ENCODE measurements at regions not wholly inside any gene's neighbourhood (a gene's known extent, or its start where the extent isn't known, plus 50 kb on each side); places are given as distances from the start of the nearest gene placed in this dataset.

- TF ChIP-seq, protein P1, sequence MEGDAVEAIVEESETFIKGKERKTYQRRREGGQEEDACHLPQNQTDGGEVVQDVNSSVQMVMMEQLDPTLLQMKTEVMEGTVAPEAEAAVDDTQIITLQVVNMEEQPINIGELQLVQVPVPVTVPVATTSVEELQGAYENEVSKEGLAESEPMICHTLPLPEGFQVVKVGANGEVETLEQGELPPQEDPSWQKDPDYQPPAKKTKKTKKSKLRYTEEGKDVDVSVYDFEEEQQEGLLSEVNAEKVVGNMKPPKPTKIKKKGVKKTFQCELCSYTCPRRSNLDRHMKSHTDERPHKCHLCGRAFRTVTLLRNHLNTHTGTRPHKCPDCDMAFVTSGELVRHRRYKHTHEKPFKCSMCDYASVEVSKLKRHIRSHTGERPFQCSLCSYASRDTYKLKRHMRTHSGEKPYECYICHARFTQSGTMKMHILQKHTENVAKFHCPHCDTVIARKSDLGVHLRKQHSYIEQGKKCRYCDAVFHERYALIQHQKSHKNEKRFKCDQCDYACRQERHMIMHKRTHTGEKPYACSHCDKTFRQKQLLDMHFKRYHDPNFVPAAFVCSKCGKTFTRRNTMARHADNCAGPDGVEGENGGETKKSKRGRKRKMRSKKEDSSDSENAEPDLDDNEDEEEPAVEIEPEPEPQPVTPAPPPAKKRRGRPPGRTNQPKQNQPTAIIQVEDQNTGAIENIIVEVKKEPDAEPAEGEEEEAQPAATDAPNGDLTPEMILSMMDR (IDR thresholded peaks at IDR 0.05): no peak
- no peak for TF ChIP-seq EZH2 (IDR thresholded peaks at IDR 0.05; ENCODE audit: borderline replicate concordance, insufficient read depth, low read depth, low read length, poor library complexity, severe bottlenecking)
Measured at GRCh38 chr4:185920171-185920570, 108.2 kb upstream of the SORBS2 start.
